Progenitor cell of endocrine pancreas (in vitro differentiated cells): ENCODE measurements at regions not wholly inside any gene's neighbourhood (a gene's known extent, or its start where the extent isn't known, plus 50 kb on each side); places are given as distances from the start of the nearest gene placed in this dataset.

Source experiments
- DNase-seq: peaks from one replicate; pipeline ENCODE4 v3.0.0; 2021; ENCODE audit warnings: low spot score; ENCODE audit not compliant: unreplicated experiment
- H3K27ac Mint-ChIP-seq: 2 replicates; pipeline ENCODE4 v1.8.0; 2021; ENCODE audit warnings: mild to moderate bottlenecking, moderate library complexity, mixed read lengths
- H3K27me3 Mint-ChIP-seq: 2 replicates; pipeline ENCODE4 v1.8.0; 2021; ENCODE audit warnings: mixed read lengths
- H3K36me3 Mint-ChIP-seq: 2 replicates; pipeline ENCODE4 v1.8.0; 2022; ENCODE audit warnings: mixed read lengths; ENCODE audit not compliant: insufficient read depth
- H3K4me1 Mint-ChIP-seq: 2 replicates; pipeline ENCODE4 v1.8.0; 2021; ENCODE audit warnings: low read depth, mixed read lengths
- H3K4me3 Mint-ChIP-seq: 2 replicates; pipeline ENCODE4 v1.8.0; 2021; ENCODE audit warnings: low read depth, mild to moderate bottlenecking, moderate library complexity, mixed read lengths
- H3K9me3 Mint-ChIP-seq: 2 replicates; pipeline ENCODE4 v1.8.0; 2021; ENCODE audit warnings: low read depth, mixed read lengths
- TF ChIP-seq, protein P1 (sequence below): fragments of 200-600 bp; sonication (generic); IDR thresholded peaks from one replicate; pipeline ENCODE4 v1.5.0; 2021; ENCODE audit warnings: antibody characterized with exemption, mild to moderate bottlenecking; ENCODE audit not compliant: unreplicated experiment

DNA sequence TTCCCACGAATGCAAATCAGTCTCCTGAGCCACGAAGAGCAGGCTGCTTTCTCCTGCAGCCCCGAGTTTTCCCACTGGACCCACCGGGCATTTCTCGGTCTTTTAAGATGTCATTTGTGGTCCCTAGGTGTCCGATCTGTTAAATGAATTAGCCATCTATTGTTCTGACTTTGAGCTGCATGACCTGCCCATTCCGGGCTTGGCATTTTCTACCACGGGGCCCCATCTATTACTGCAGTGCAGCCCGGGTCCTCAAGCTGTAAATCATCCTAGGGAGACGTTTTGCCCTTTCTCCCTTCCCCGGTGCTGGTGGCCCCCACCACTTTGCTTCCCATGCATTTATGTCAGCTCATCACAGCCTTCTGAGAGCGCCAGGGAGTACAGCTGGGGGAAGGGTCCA, 405.4 kb downstream of the IRX1 start:
- Mint-ChIP-seq H3K4me1 (peaks cover 2% of the 10 kb centered on the region), H3K9me3 (no peaks in the 10 kb centered on the region), H3K36me3 (no peaks in the 10 kb centered on the region), H3K4me3 (no peak overlapping the region), H3K27ac (no peak overlapping the region), H3K27me3 (peaks cover 17% of the 10 kb centered on the region)
- TF ChIP-seq, protein P1, sequence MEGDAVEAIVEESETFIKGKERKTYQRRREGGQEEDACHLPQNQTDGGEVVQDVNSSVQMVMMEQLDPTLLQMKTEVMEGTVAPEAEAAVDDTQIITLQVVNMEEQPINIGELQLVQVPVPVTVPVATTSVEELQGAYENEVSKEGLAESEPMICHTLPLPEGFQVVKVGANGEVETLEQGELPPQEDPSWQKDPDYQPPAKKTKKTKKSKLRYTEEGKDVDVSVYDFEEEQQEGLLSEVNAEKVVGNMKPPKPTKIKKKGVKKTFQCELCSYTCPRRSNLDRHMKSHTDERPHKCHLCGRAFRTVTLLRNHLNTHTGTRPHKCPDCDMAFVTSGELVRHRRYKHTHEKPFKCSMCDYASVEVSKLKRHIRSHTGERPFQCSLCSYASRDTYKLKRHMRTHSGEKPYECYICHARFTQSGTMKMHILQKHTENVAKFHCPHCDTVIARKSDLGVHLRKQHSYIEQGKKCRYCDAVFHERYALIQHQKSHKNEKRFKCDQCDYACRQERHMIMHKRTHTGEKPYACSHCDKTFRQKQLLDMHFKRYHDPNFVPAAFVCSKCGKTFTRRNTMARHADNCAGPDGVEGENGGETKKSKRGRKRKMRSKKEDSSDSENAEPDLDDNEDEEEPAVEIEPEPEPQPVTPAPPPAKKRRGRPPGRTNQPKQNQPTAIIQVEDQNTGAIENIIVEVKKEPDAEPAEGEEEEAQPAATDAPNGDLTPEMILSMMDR: no peak
- DNase-seq: no peak

DNA sequence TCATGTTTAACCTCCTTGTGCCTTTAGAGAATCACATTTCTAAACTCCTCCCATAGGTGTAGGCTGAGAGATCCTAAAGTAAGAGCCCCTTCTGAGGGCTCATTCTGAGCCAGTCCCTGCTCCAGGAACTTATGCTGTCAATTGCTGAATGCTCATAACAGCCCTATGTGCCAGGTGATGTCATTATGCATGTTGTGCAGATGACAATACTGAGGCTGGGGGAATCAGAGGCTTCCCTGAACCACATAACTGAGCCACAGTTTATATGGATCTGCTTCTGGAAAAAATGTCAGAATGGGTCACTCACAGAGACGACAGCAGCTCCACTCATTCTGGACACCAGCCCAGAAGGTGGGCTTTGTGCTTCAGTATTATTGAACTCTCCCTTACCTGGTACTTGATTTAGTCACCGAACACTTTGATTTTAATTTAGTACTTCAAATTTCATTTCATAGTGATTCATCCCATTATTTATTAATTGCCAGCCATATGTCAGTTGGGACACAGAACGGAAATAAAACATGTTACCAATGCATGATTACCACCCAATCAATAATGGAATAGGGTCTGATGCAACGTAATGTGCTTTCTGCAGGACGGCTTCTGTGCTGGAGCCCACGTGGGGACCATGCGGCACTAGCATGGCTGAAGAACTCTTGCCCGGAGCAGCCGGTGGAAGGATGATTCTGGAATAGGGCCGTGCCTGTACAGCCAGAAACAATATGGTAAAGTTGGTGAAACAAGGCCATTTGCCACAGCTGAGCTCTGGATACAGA, 406.3 kb downstream of the IRX1 start:
- no peak overlapping the region for H3K27ac Mint-ChIP-seq
- H3K4me3 Mint-ChIP-seq: no peak overlapping the region
- H3K9me3 Mint-ChIP-seq: no peaks in the 10 kb centered on the region
- H3K4me1 Mint-ChIP-seq: no peaks in the 10 kb centered on the region
- no peak for DNase-seq
- peaks cover 17% of the 10 kb centered on the region for H3K27me3 Mint-ChIP-seq
- no peaks in the 10 kb centered on the region for H3K36me3 Mint-ChIP-seq
- TF ChIP-seq, protein P1: no peak

DNA sequence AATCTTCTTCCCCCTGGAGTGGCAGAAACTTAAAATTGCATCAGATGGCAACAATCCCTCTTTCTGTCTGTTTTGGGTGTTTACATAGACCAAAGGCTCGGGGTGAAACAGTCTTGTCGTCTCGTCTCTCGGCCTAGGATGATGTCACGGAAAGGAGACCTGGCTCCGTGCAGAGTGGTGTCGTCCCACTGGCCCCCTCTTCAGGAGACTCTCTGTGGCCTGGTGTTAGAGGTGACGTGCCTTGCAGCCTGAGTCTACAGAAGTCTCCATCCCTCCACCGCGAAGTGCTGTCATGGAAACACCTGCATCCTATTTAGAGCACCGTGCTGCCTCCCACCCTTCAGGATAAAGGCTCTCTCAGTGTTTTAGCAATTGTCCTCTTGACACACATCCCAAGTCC, 409.7 kb downstream of the IRX1 start:
- TF ChIP-seq, protein P1: no peak
- no peak overlapping the region for H3K4me3 Mint-ChIP-seq
- DNase-seq: no peak
- H3K27ac Mint-ChIP-seq: no peak overlapping the region
- H3K27me3 Mint-ChIP-seq: peaks cover 9% of the 10 kb centered on the region
- no peaks in the 10 kb centered on the region for H3K4me1 Mint-ChIP-seq
- H3K36me3 Mint-ChIP-seq: no peaks in the 10 kb centered on the region
- no peaks in the 10 kb centered on the region for H3K9me3 Mint-ChIP-seq

DNA sequence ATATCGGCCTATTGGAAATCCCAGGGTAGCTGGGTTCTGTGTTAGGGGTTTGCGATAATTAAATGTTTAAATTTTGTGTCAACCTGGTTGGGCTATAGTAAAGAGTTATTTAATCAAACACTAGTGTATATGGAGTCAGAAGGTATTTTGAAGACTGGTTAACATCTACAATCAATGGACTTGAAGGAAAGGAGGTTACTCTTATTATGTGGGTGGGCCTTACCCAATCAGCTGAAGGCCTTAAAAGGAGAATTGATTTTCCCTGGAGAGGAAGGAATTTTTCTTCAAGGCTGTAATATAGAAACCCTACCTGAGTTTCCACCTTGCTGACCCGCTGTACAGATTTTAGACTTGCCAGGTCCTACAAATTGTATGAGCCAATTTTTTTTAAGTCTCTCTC, 411.4 kb downstream of the IRX1 start:
- no peaks in the 10 kb centered on the region for H3K9me3 Mint-ChIP-seq
- H3K4me3 Mint-ChIP-seq: no peak overlapping the region
- no peak overlapping the region for H3K27ac Mint-ChIP-seq
- TF ChIP-seq, protein P1: no peak
- no peak for DNase-seq
- no peaks in the 10 kb centered on the region for H3K4me1 Mint-ChIP-seq
- no peaks in the 10 kb centered on the region for H3K36me3 Mint-ChIP-seq
- H3K27me3 Mint-ChIP-seq: peaks cover 7% of the 10 kb centered on the region

DNA sequence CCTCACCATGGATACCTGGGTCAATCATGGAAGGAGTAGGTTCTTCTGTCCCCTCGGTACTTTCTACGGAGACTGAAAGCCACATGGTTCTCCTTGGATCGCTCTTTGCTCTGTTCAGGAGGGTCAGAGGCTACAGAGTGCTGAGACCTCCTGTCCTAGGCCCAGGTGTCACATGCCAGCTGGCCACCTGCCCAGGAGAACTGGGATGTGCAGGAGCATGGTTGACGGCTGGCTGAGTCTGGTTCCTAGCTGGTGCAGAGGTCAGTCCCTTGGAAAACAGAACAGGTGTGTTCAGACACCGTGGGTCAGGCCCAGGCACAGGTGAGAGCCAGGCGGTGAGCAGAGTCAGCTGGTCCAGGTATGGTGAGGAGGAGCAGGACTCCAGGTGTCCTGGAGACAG, 416.3 kb downstream of the IRX1 start:
- no peak overlapping the region for H3K27ac Mint-ChIP-seq
- H3K4me3 Mint-ChIP-seq: no peak overlapping the region
- DNase-seq: no peak
- no peaks in the 10 kb centered on the region for H3K4me1 Mint-ChIP-seq
- H3K27me3 Mint-ChIP-seq: peaks cover 20% of the 10 kb centered on the region
- TF ChIP-seq, protein P1: no peak
- no peaks in the 10 kb centered on the region for H3K9me3 Mint-ChIP-seq
- no peaks in the 10 kb centered on the region for H3K36me3 Mint-ChIP-seq
